ENCODE measurements at regions not wholly inside any gene's neighbourhood (a gene's known extent, or its start where the extent isn't known, plus 50 kb on each side); places are given as distances from the start of the nearest gene placed in this dataset.

GRCh38 chr14:58954901-58955861, 233.3 kb upstream of the DAAM1 start:
- TF ChIP-seq CTCF (IDR thresholded peaks at IDR 0.05) = no peak
- no peak for TF ChIP-seq POLR2A (IDR thresholded peaks at IDR 0.05; ENCODE audit: low read depth)
- TF ChIP-seq EP300 (IDR thresholded peaks at IDR 0.05) = no peak
